Prostate gland (tissue), 2 donors: ENCODE measurements at regions not wholly inside any gene's neighbourhood (a gene's known extent, or its start where the extent isn't known, plus 50 kb on each side); places are given as distances from the start of the nearest gene placed in this dataset.

Source experiments
- DNase-seq: peaks from one replicate; pipeline ENCODE4 v3.0.0-alpha.2; 2019; ENCODE audit warnings: low spot score
- H3K27ac ChIP-seq, 2 donors: fragments of 200-600 bp; sonication (generic); 2 replicates each; pipeline ENCODE4 v1.5.1; 2017 to 2019
- H3K27me3 ChIP-seq: fragments of 200-600 bp; sonication (generic); replicated peaks from 2 replicates; pipeline ENCODE4 v1.5.1; 2019; ENCODE audit not compliant: insufficient read depth
- H3K36me3 ChIP-seq, 2 donors: fragments of 200-600 bp; sonication (generic); 1 replicate in 1 of 2; 2 replicates in 1 of 2; pipeline versions ENCODE4 v1.5.1 to v1.8.1; 2017 to 2019
- H3K4me1 ChIP-seq: fragments of 200-600 bp; sonication (generic); replicated peaks from 2 replicates; pipeline ENCODE4 v1.5.1; 2019
- H3K4me3 ChIP-seq, 2 donors: fragments of 200-600 bp; sonication (generic); 2 replicates each; pipeline ENCODE4 v1.5.1; 2017 to 2019
- H3K9me3 ChIP-seq: fragments of 200-600 bp; sonication (generic); 2 replicates; pipeline ENCODE4 v1.5.1; 2017
- POLR2A ChIP-seq: fragments of 450-650 bp; IDR thresholded peaks from one replicate; pipeline ENCODE4 v1.6.1; 2016; ENCODE audit warnings: antibody characterized with exemption, mild to moderate bottlenecking
- POLR2AphosphoS5 ChIP-seq: sonication (generic); formaldehyde crosslinking; IDR thresholded peaks from one replicate; pipeline ENCODE4 v1.6.1; 2017; ENCODE audit warnings: antibody characterized with exemption
- WGBS: methylation state at CpG from one replicate; pipeline ENCODE4 v1.1.5; 2018; 5-methylcytosine and 5-hydroxymethylcytosine counted together
- intact Hi-C: fragments of 100-400 bp; cut with DNase I; formaldehyde crosslinking; loops from one replicate; pipeline ENCODE4 v1.14.2; 2022
- TF ChIP-seq, protein P1 (sequence below), 4 experiments: fragments of 200-600 bp in 2 of 4; fragments of 450-650 bp in 2 of 4; sonication (generic) in 2 of 4; IDR thresholded peaks; 1 replicate in 3 of 4; 2 replicates in 1 of 4; pipeline ENCODE4 v1.5.1; 2016 to 2019; ENCODE audit warnings: antibody characterized with exemption in 4 of 4, mild to moderate bottlenecking in 2 of 4, moderate library complexity in 2 of 4

DNA sequence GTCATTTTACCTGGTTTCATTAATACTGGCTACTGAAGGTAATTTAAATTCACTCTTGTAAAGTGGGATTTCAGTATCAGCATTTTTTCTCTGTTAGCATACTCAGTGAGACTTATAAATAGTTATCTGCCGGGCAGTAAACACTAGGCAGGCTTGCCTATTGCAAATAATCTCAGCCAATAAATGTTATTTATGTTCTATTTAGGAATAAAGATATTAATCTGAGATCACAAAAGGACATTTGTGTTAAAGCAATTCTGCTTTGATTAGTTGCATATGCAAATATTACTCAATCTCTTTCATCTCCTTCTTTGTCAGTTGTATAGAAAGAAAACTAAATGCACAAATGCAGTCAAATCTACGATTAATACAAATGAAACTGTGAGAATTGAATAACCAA is 827.8 kb downstream of the TLE4 start:
- TF ChIP-seq POLR2AphosphoS5: no peak
- TF ChIP-seq, protein P1, sequence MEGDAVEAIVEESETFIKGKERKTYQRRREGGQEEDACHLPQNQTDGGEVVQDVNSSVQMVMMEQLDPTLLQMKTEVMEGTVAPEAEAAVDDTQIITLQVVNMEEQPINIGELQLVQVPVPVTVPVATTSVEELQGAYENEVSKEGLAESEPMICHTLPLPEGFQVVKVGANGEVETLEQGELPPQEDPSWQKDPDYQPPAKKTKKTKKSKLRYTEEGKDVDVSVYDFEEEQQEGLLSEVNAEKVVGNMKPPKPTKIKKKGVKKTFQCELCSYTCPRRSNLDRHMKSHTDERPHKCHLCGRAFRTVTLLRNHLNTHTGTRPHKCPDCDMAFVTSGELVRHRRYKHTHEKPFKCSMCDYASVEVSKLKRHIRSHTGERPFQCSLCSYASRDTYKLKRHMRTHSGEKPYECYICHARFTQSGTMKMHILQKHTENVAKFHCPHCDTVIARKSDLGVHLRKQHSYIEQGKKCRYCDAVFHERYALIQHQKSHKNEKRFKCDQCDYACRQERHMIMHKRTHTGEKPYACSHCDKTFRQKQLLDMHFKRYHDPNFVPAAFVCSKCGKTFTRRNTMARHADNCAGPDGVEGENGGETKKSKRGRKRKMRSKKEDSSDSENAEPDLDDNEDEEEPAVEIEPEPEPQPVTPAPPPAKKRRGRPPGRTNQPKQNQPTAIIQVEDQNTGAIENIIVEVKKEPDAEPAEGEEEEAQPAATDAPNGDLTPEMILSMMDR (IDR thresholded peaks at IDR 0.05): no peak
- 48% methylated on average over 2 of the region's 2 CpGs for WGBS
- Histone ChIP-seq H3K27me3 (no peaks in the 10 kb centered on the region), H3K4me3 (no peak overlapping the region), H3K27ac (no peak overlapping the region), H3K4me1 (no peaks in the 10 kb centered on the region), H3K36me3 (no peaks in the 10 kb centered on the region), H3K9me3 (no peaks in the 10 kb centered on the region)
- intact Hi-C loops: no loop called here
- DNase-seq: no peak

DNA sequence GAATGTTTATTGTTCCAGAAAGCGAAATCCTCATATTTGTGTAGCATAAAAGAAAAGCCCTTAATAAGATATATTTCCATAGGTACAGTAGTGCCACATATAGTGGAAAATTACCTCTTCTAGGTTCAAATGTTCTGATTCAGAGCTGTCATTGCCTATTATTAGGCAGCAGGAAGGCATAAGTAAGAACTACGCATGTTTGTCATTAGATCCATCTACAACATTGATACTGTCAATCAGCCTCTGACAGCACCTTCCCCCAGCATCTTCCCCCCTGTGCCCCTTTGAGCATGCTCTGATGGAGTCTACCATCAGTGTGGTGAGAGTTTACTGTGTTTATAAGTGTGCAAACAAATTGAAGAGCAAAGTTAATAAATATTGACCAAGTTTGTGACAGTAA is 816.1 kb downstream of the TLE4 start:
- intact Hi-C loops: no loop called here
- Histone ChIP-seq H3K4me1 (no peaks in the 10 kb centered on the region), H3K4me3 (no peak overlapping the region), H3K36me3 (no peaks in the 10 kb centered on the region), H3K27me3 (no peaks in the 10 kb centered on the region), H3K27ac (no peak overlapping the region), H3K9me3 (no peaks in the 10 kb centered on the region)
- WGBS: 88% methylated on average over 2 of the region's 2 CpGs
- no peak for TF ChIP-seq POLR2AphosphoS5
- TF ChIP-seq, protein P1 (IDR thresholded peaks at IDR 0.05): no peak
- DNase-seq: no peak

DNA sequence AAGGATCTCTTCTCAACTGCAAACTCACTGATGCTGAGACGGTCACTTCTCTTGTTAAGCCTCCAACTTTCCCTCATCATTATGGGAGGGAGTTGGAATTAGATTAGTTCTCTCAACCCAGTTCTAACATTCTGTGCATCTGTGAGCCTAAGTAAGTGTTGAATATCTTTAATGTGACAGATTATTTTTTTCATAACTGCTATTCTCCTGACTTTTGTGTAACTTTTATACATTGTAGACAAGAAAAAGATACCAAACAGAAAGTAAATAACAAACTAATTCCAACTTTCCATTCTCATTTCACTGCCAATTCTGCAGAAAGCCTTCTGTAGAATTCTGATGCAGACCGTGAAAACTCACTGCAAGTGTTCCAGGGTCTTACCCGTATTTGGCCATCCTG is 813.5 kb downstream of the TLE4 start:
- 72% methylated on average over 3 of the region's 3 CpGs for WGBS
- no peaks in the 10 kb centered on the region for H3K27me3 ChIP-seq
- H3K9me3 ChIP-seq: no peaks in the 10 kb centered on the region
- H3K4me1 ChIP-seq: no peaks in the 10 kb centered on the region
- no peak overlapping the region for H3K4me3 ChIP-seq
- no peak for DNase-seq
- no peaks in the 10 kb centered on the region for H3K36me3 ChIP-seq
- intact Hi-C loops: no loop called here
- no peak for TF ChIP-seq POLR2AphosphoS5
- TF ChIP-seq, protein P1 (IDR thresholded peaks at IDR 0.05): no peak
- no peak for TF ChIP-seq POLR2A
- no peak overlapping the region for H3K27ac ChIP-seq

DNA sequence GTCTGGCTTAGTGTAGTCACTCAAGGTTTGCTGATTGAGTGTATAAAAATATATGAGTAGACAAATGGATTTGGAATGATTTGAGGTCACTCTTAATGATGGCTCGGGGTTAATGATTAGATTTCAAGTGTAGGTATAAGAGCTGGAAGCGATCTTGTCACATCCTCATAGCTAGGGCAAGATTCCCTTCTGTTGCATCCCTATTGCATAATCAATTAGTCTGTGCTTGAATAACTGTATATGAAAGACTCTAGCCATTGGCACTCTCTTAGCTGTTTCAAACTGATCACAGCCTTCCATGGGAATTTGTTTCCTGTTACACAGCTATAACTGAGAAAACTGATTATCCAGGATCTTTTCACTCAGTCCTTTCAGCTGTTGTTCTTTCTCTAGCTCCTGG is 811.6 kb downstream of the TLE4 start:
- 94% methylated on average over 2 of the region's 2 CpGs for WGBS
- intact Hi-C loops: no loop called here
- H3K27me3 ChIP-seq: no peaks in the 10 kb centered on the region
- TF ChIP-seq, protein P1 (IDR thresholded peaks at IDR 0.05): no peak
- no peak for TF ChIP-seq POLR2A
- TF ChIP-seq POLR2AphosphoS5: no peak
- H3K4me3 ChIP-seq: no peak overlapping the region
- DNase-seq: no peak
- H3K27ac ChIP-seq: no peak overlapping the region
- no peaks in the 10 kb centered on the region for H3K9me3 ChIP-seq
- no peaks in the 10 kb centered on the region for H3K36me3 ChIP-seq
- H3K4me1 ChIP-seq: no peaks in the 10 kb centered on the region

DNA sequence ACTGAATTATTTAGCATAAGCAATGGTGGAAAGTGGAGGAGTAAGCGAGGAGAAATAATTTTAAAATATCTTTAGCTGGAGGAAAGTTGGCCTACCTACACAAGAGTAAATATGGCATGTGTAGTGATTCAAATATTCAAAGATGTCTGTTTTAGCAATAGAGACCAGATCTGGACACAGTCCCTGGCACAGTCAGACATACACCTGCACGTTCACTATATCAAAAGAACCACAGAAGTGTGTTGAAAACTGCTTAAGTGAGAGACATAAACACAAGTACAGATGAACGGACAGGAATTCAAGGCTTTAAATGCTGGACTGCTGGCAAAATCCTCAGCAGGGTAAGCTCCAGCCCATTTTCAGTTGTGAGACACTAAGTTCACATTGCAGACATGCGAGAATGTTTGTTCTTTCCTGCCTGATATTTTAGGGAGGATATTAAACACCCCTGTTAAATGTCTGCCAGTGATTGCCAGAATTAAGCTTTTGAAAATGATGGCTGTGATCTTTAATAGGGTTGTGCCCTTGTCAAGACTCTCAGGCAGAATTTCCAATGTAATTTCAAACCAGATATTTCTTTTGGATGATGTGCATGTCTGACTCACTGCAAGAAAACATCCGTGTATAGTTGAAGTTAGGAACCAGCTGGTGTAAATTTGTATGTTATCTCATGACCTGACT is 810.6 kb downstream of the TLE4 start:
- DNase-seq: no peak
- H3K27me3 ChIP-seq: no peaks in the 10 kb centered on the region
- intact Hi-C loops: no loop called here
- 37% methylated on average over 5 of the region's 5 CpGs for WGBS
- no peaks in the 10 kb centered on the region for H3K9me3 ChIP-seq
- H3K27ac ChIP-seq: no peak overlapping the region
- TF ChIP-seq, protein P1 (IDR thresholded peaks at IDR 0.05): no peak
- TF ChIP-seq POLR2A: no peak
- TF ChIP-seq POLR2AphosphoS5: no peak
- H3K4me1 ChIP-seq: no peaks in the 10 kb centered on the region
- no peak overlapping the region for H3K4me3 ChIP-seq
- H3K36me3 ChIP-seq: no peaks in the 10 kb centered on the region
